HepG2 (cell line): ENCODE measurements at regions not wholly inside any gene's neighbourhood (a gene's known extent, or its start where the extent isn't known, plus 50 kb on each side); places are given as distances from the start of the nearest gene placed in this dataset.

Experiments used
- ATAC-seq: fragments of 200-7000 bp; cut with Tn5 transposase; 3 replicates; pipeline ENCODE4 v1.9.1; 2020; ENCODE audit warnings: mild to moderate bottlenecking, moderate library complexity
- BruUV-seq: library from RNA; stranded (reverse); fragments of 400-500 nt; replicated peaks from 2 replicates; lab custom pipeline; 2021; lab: Mats Ljungman, UMichigan
- CTCF ChIA-PET: fragments of 300-600 bp; formaldehyde crosslinking; extraction: SDS; loops from one replicate; lab custom pipeline; 2021; ENCODE audit warnings: low total read pairs, inconsistent platforms, low intra/inter-chr PET ratio; lab: Yijun Ruan, JAX
- POLR2A ChIA-PET: fragments of 350-600 bp; sonication (Branson Sonifier 250); formaldehyde crosslinking; loops from one replicate; lab custom pipeline; 2020; ENCODE audit warnings: antibody characterized with exemption, inconsistent platforms; lab: Yijun Ruan, JAX
- DNase-seq: peaks from one replicate; pipeline ENCODE4 v3.0.0-alpha.2; 2015; ENCODE audit warnings: low spot score
- FAIRE-seq: peaks from 3 replicates; lab custom pipeline; 2011; peaks lifted over from hg19 to GRCh38; lab: Jason Lieb, UNC
- H2AFZ ChIP-seq: one replicate; pipeline ENCODE4 v1.6.1; 2011; ENCODE audit warnings: low read length, inconsistent platforms
- H3K27ac ChIP-seq: fragments of 300-600 bp; 3 replicates; pipeline ENCODE4 v1.8.0; 2011; ENCODE audit warnings: mixed run types, mild to moderate bottlenecking, mixed read lengths, low read length, inconsistent platforms; ENCODE audit not compliant: insufficient read depth; ENCODE audit errors: extremely low read length
- H3K27me3 ChIP-seq, 2 experiments: fragments of 200-600 bp in 1 of 2; 2 replicates in 1 of 2; 3 replicates in 1 of 2; pipeline versions ENCODE4 v1.6.0 to v1.8.0; 2011; ENCODE audit warnings: low read length in 2 of 2, mild to moderate bottlenecking in 2 of 2, moderate library complexity in 2 of 2, inconsistent platforms in 1 of 2; ENCODE audit not compliant: insufficient read depth in 2 of 2, control insufficient read depth in 1 of 2
- H3K36me3 ChIP-seq, 2 experiments: fragments of 200-600 bp in 1 of 2; replicated peaks in 1 of 2; 2 replicates in 1 of 2; 3 replicates in 1 of 2; pipeline versions ENCODE4 v1.5.1 to v1.8.0; 2011; ENCODE audit warnings: low read length in 2 of 2, inconsistent platforms in 1 of 2; ENCODE audit not compliant: insufficient read depth in 2 of 2, control insufficient read depth in 1 of 2
- H3K4me1 ChIP-seq: 2 replicates; pipeline ENCODE4 v1.5.1; 2012; ENCODE audit warnings: low read length, inconsistent platforms; ENCODE audit not compliant: insufficient read depth
- H3K4me2 ChIP-seq: 2 replicates; pipeline ENCODE4 v1.6.0; 2011; ENCODE audit warnings: low read depth, low read length, inconsistent platforms
- H3K4me3 ChIP-seq, 3 experiments: fragments of 200-600 bp in 1 of 3; sonication (generic), shearing (Covaris generic) in 1 of 3; replicated peaks in 1 of 3; 2 replicates each; pipeline ENCODE4 v1.5.1; 2011 to 2016; ENCODE audit warnings: low read length in 3 of 3, inconsistent platforms in 2 of 3, low read depth in 2 of 3, mild to moderate bottlenecking in 2 of 3, control low read depth in 1 of 3, mixed read lengths in 1 of 3; ENCODE audit not compliant: insufficient read depth in 1 of 3
- H3K79me2 ChIP-seq: one replicate; pipeline ENCODE4 v1.6.1; 2011; ENCODE audit warnings: low read length, inconsistent platforms; ENCODE audit not compliant: insufficient read depth
- H3K9ac ChIP-seq: 2 replicates; pipeline ENCODE4 v1.6.0; 2011; ENCODE audit warnings: mild to moderate bottlenecking, low read depth, low read length, inconsistent platforms; ENCODE audit not compliant: insufficient read depth
- H3K9me3 ChIP-seq: 2 replicates; pipeline ENCODE4 v1.5.1; 2012; ENCODE audit warnings: mild to moderate bottlenecking, low read length
- H4K20me1 ChIP-seq: 2 replicates; pipeline ENCODE4 v1.6.0; 2011; ENCODE audit warnings: inconsistent platforms, mild to moderate bottlenecking, low read length, moderate library complexity; ENCODE audit not compliant: insufficient read depth
- CEBPG ChIP-seq: IDR thresholded peaks from 2 replicates; pipeline ENCODE4 v1.6.1; 2016
- ZNF17 ChIP-seq: sonication (generic); formaldehyde crosslinking; IDR thresholded peaks from 2 replicates; pipeline ENCODE4 v1.5.0; 2020; ENCODE audit warnings: mild to moderate bottlenecking, missing genetic modification reagents
- WGBS: methylation state at CpG from one replicate; pipeline ENCODE4 v1.1.6; 2017; ENCODE audit warnings: low lambda C conversion rate; 5-methylcytosine and 5-hydroxymethylcytosine counted together
- in situ Hi-C: cut with HindIII; loops from 2 replicates; pipeline ENCODE4 v1.10.0; 2017; ENCODE audit warnings: low pct_unique_long_range_greater_than_20kb; ENCODE audit not compliant: extremely low pct_ligation_motif_present
- intact Hi-C: fragments of 100-400 bp; cut with micrococcal nuclease; formaldehyde crosslinking; loops from one replicate; pipeline ENCODE4 v1.10.0; 2022; ENCODE audit not compliant: unreplicated experiment
- TF ChIP-seq, protein P1 (sequence below): sonication (generic); formaldehyde crosslinking; IDR thresholded peaks from 2 replicates; pipeline ENCODE4 v1.5.0; 2020; ENCODE audit warnings: mild to moderate bottlenecking, missing genetic modification reagents
- TF ChIP-seq, protein P2 (sequence below): IDR thresholded peaks from 2 replicates; pipeline ENCODE4 v1.6.1; 2016; ENCODE audit warnings: low read depth
- TF ChIP-seq, protein P3 (sequence below): IDR thresholded peaks from 2 replicates; pipeline ENCODE4 v1.6.1; 2016; ENCODE audit warnings: mild to moderate bottlenecking
- TF ChIP-seq, protein P4 (sequence below): fragments of 450-650 bp; IDR thresholded peaks from 2 replicates; pipeline ENCODE4 v1.6.1; 2016

DNA sequence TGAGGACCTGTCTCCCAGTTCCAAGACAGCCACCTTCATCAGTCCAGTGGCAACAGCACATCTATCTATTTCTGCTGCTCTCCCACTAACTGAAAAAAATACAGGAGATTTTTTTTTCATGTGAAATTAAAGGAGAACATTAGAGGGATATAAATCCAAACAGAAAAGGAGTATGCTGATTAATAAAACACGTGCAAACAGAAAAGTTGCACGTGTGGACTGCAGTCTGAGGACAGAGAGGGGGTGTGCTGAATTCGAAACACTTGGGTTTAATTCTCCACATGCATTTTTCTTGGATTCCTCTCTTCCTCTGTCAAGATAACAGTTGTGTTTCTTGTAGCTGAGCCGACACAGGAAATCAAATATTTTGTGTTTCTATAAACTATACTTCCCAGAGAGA is 113.4 kb downstream of the CYRIA start:
- in situ Hi-C loops (loop anchor here (5.0 kb wide), 1 partner anchor 55 kb away; no protein-coding TSS in a partner anchor), intact Hi-C loops (no loop called here)
- H4K20me1 ChIP-seq = no peaks in the 10 kb centered on the region
- BruUV-seq = no TSS peak
- no peaks in the 10 kb centered on the region for H3K27me3 ChIP-seq
- no peak overlapping the region for H2AFZ ChIP-seq
- TF ChIP-seq, protein P1, sequence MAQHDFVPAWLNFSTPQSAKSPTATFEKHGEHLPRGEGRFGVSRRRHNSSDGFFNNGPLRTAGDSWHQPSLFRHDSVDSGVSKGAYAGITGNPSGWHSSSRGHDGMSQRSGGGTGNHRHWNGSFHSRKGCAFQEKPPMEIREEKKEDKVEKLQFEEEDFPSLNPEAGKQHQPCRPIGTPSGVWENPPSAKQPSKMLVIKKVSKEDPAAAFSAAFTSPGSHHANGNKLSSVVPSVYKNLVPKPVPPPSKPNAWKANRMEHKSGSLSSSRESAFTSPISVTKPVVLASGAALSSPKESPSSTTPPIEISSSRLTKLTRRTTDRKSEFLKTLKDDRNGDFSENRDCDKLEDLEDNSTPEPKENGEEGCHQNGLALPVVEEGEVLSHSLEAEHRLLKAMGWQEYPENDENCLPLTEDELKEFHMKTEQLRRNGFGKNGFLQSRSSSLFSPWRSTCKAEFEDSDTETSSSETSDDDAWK = no peak
- no peak for TF ChIP-seq CEBPG (CRISPR knock-in tag)
- TF ChIP-seq, protein P2, sequence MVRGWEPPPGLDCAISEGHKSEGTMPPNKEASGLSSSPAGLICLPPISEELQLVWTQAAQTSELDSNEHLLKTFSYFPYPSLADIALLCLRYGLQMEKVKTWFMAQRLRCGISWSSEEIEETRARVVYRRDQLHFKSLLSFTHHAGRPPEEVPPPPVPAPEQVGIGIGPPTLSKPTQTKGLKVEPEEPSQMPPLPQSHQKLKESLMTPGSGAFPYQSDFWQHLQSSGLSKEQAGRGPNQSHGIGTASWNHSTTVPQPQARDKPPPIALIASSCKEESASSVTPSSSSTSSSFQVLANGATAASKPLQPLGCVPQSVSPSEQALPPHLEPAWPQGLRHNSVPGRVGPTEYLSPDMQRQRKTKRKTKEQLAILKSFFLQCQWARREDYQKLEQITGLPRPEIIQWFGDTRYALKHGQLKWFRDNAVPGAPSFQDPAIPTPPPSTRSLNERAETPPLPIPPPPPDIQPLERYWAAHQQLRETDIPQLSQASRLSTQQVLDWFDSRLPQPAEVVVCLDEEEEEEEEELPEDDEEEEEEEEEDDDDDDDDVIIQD (CRISPR knock-in tag) = no peak
- TF ChIP-seq, protein P3, sequence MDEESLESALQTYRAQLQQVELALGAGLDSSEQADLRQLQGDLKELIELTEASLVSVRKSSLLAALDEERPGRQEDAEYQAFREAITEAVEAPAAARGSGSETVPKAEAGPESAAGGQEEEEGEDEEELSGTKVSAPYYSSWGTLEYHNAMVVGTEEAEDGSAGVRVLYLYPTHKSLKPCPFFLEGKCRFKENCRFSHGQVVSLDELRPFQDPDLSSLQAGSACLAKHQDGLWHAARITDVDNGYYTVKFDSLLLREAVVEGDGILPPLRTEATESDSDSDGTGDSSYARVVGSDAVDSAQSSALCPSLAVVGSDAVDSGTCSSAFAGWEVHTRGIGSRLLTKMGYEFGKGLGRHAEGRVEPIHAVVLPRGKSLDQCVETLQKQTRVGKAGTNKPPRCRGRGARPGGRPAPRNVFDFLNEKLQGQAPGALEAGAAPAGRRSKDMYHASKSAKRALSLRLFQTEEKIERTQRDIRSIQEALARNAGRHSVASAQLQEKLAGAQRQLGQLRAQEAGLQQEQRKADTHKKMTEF (CRISPR knock-in tag) = no peak
- TF ChIP-seq, protein P4, sequence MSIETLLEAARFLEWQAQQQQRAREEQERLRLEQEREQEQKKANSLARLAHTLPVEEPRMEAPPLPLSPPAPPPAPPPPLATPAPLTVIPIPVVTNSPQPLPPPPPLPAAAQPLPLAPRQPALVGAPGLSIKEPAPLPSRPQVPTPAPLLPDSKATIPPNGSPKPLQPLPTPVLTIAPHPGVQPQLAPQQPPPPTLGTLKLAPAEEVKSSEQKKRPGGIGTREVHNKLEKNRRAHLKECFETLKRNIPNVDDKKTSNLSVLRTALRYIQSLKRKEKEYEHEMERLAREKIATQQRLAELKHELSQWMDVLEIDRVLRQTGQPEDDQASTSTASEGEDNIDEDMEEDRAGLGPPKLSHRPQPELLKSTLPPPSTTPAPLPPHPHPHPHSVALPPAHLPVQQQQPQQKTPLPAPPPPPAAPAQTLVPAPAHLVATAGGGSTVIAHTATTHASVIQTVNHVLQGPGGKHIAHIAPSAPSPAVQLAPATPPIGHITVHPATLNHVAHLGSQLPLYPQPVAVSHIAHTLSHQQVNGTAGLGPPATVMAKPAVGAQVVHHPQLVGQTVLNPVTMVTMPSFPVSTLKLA = peak; percentile 99
- TF ChIP-seq ZNF17 (CRISPR knock-in tag) = no peak
- H3K4me2 ChIP-seq = no peak overlapping the region
- H3K4me3 ChIP-seq = no peak overlapping the region
- H3K4me1 ChIP-seq = no peaks in the 10 kb centered on the region
- WGBS = 1% methylated on average over 4 of the region's 4 CpGs
- ATAC-seq (no peak), FAIRE-seq (no peak), DNase-seq (no peak)
- H3K9me3 ChIP-seq = no peaks in the 10 kb centered on the region
- no peaks in the 10 kb centered on the region for H3K36me3 ChIP-seq
- POLR2A ChIA-PET = no interaction called here
- H3K9ac ChIP-seq = no peak overlapping the region
- CTCF ChIA-PET = interaction anchor here (1.8 to 3.4 kb wide), 2 partner anchors 57 to 205 kb away, joined by 11 to 65 read pairs; no protein-coding TSS in a partner anchor
- H3K79me2 ChIP-seq = no peaks in the 10 kb centered on the region
- H3K27ac ChIP-seq = no peak overlapping the region
